ENCODE measurements at regions not wholly inside any gene's neighbourhood (a gene's known extent, or its start where the extent isn't known, plus 50 kb on each side); places are given as distances from the start of the nearest gene placed in this dataset.
"Not testable (repeated sequence)": the region's sequence is repeated elsewhere in the genome, so short reads cannot be mapped to it uniquely, and the experiment has no call there.

- no peaks in the 10 kb centered on the region for H3K9me3 ChIP-seq (ENCODE audit: control insufficient read depth, insufficient read depth, low read depth, low read length)
- DNase-seq (ENCODE audit: low read depth, low spot score) (no peak), ATAC-seq (no peak)
- ChIA-PET CTCF (interaction anchor here (0.6 kb wide), 1 partner anchor 293 kb away, joined by 12 read pairs; no protein-coding TSS in a partner anchor), POLR2A (interaction anchor here (0.5 to 0.6 kb wide), 2 partner anchors 63 to 198 kb away, joined by 3 to 4 read pairs; no protein-coding TSS in a partner anchor)
- in situ Hi-C loops (cut with HindIII; ENCODE audit: low pct_unique_long_range_greater_than_20kb, low sequenced_read_pairs) (no loop called here), intact Hi-C loops (cut with micrococcal nuclease; ENCODE audit: unreplicated experiment) (no loop called here)
- no peak overlapping the region for H3K4me3 ChIP-seq (ENCODE audit: low read depth in 2 of 2, low read length in 2 of 2)
- H3K27ac ChIP-seq (ENCODE audit: low read length), result no peak overlapping the region
- no TSS peak for BruUV-seq (replicated peaks)
- TF ChIP-seq CTCF (IDR thresholded peaks at IDR 0.05) (no peak), POLR2AphosphoS5 (IDR thresholded peaks at IDR 0.05; ENCODE audit: low read depth, low read length) (no peak), TCF7L2 (IDR thresholded peaks at IDR 0.05; ENCODE audit: low read depth, low read length) (no peak), SIN3A (IDR thresholded peaks at IDR 0.05; ENCODE audit: borderline replicate concordance, insufficient read depth, low read depth, low read length) (no peak), REST (IDR thresholded peaks at IDR 0.05; ENCODE audit: insufficient read depth in 1 of 2, low read depth in 2 of 2, low read length in 1 of 2) (no peak)
- no peaks in the 10 kb centered on the region for H3K4me1 ChIP-seq (ENCODE audit: control insufficient read depth, insufficient read depth, low read length)
- H3K36me3 ChIP-seq (ENCODE audit: control insufficient read depth, insufficient read depth, low read length), result no peaks in the 10 kb centered on the region
- no peaks in the 10 kb centered on the region for H3K27me3 ChIP-seq (ENCODE audit: control insufficient read depth, insufficient read depth, low read length)
These were observed 58.1 kb upstream of the JADE1 start for GRCh38 chr4:128751354-128751753.

- H3K4me1 ChIP-seq (ENCODE audit: control insufficient read depth, insufficient read depth, low read length); DNase-seq (ENCODE audit: low read depth, low spot score); H3K9me3 ChIP-seq (ENCODE audit: control insufficient read depth, insufficient read depth, low read depth, low read length); CTCF ChIA-PET; H3K4me3 ChIP-seq (ENCODE audit: low read depth in 2 of 2, low read length in 2 of 2); POLR2A ChIA-PET; in situ Hi-C loops (cut with HindIII; ENCODE audit: low pct_unique_long_range_greater_than_20kb, low sequenced_read_pairs); H3K27me3 ChIP-seq (ENCODE audit: control insufficient read depth, insufficient read depth, low read length); H3K27ac ChIP-seq (ENCODE audit: low read length); H3K36me3 ChIP-seq (ENCODE audit: control insufficient read depth, insufficient read depth, low read length); ATAC-seq; BruUV-seq (replicated peaks); intact Hi-C loops (cut with micrococcal nuclease; ENCODE audit: unreplicated experiment): not testable (repeated sequence)
These were observed 67.8 kb upstream of the JADE1 start for GRCh38 chr4:128741748-128742147.

GRCh38 chr4:128737098-128737513 lies 72.4 kb upstream of the JADE1 start:
- ATAC-seq (no peak), DNase-seq (ENCODE audit: low read depth, low spot score) (no peak)
- H3K36me3 ChIP-seq (ENCODE audit: control insufficient read depth, insufficient read depth, low read length), result no peaks in the 10 kb centered on the region
- H3K4me1 ChIP-seq (ENCODE audit: control insufficient read depth, insufficient read depth, low read length), result no peaks in the 10 kb centered on the region
- H3K9me3 ChIP-seq (ENCODE audit: control insufficient read depth, insufficient read depth, low read depth, low read length), result no peaks in the 10 kb centered on the region
- intact Hi-C loops (cut with micrococcal nuclease; ENCODE audit: unreplicated experiment) (no loop called here), in situ Hi-C loops (cut with HindIII; ENCODE audit: low pct_unique_long_range_greater_than_20kb, low sequenced_read_pairs) (no loop called here)
- no peaks in the 10 kb centered on the region for H3K27me3 ChIP-seq (ENCODE audit: control insufficient read depth, insufficient read depth, low read length)
- CTCF ChIA-PET, result no interaction called here
- no peak overlapping the region for H3K27ac ChIP-seq (ENCODE audit: low read length)
- no peak for TF ChIP-seq SIN3A (IDR thresholded peaks at IDR 0.05; ENCODE audit: borderline replicate concordance, insufficient read depth, low read depth, low read length)
- no peak for TF ChIP-seq REST (IDR thresholded peaks at IDR 0.05; ENCODE audit: insufficient read depth in 1 of 2, low read depth in 2 of 2, low read length in 1 of 2)
- TF ChIP-seq TCF7L2 (IDR thresholded peaks at IDR 0.05; ENCODE audit: low read depth, low read length), result no peak
- no peak for TF ChIP-seq CTCF (IDR thresholded peaks at IDR 0.05)
- POLR2A ChIA-PET, result no interaction called here
- H3K4me3 ChIP-seq (ENCODE audit: low read depth in 2 of 2, low read length in 2 of 2), result no peak overlapping the region
- no TSS peak for BruUV-seq (replicated peaks)
